A549 (cell line): ENCODE measurements at regions not wholly inside any gene's neighbourhood (a gene's known extent, or its start where the extent isn't known, plus 50 kb on each side); places are given as distances from the start of the nearest gene placed in this dataset.
A peak's percentile ranks its signal among the peaks of the same experiment; 100 is the strongest.
"Not testable (repeated sequence)": the region's sequence is repeated elsewhere in the genome, so short reads cannot be mapped to it uniquely, and the experiment has no call there.

ENCODE experiments used
- ATAC-seq, 2 experiments: fragments of 200-7000 bp in 1 of 2; fragments of >200 bp in 1 of 2; cut with Nextera tagmentation in 1 of 2; cut with Tn5 transposase in 1 of 2; 3 replicates each; pipeline versions ENCODE4 v1.8.0 to v1.9.1; 2018 to 2020; ENCODE audit warnings: mild to moderate bottlenecking in 1 of 2, moderate library complexity in 1 of 2
- CTCF ChIA-PET: fragments of 300-600 bp; sonication (Branson Sonifier 250); formaldehyde crosslinking; extraction: SDS; loops from one replicate; lab custom pipeline; 2021; ENCODE audit warnings: antibody characterized with exemption, inconsistent platforms; lab: Yijun Ruan, JAX
- POLR2A ChIA-PET: fragments of 350-600 bp; formaldehyde crosslinking; extraction: SDS; loops from one replicate; lab custom pipeline; 2021; ENCODE audit warnings: antibody characterized with exemption, inconsistent platforms; lab: Yijun Ruan, JAX
- DNase-seq, 2 experiments: peaks; one replicate each; pipeline versions ENCODE4 v3.0.0 to v3.0.0-alpha.2; 2011 to 2016; ENCODE audit warnings: low read depth in 1 of 2, low spot score in 1 of 2
- FAIRE-seq: peaks from 2 replicates; lab custom pipeline; 2011; peaks lifted over from hg19 to GRCh38; lab: Jason Lieb, UNC
- H3K27ac ChIP-seq, 2 experiments: fragments of >200 bp; sonication (Bioruptor Twin); formaldehyde crosslinking; 3 replicates each; pipeline ENCODE4 v1.5.1; 2016 to 2017
- H3K4me1 ChIP-seq: fragments of >200 bp; sonication (Bioruptor Twin); formaldehyde crosslinking; 3 replicates; pipeline ENCODE4 v1.6.1; 2016
- H3K4me2 ChIP-seq: fragments of >200 bp; sonication (Bioruptor Twin); formaldehyde crosslinking; 3 replicates; pipeline ENCODE4 v1.6.1; 2016
- H3K4me3 ChIP-seq: fragments of >200 bp; sonication (Bioruptor Twin); formaldehyde crosslinking; 3 replicates; pipeline ENCODE4 v1.5.1; 2016
- H3K9me3 ChIP-seq: fragments of >200 bp; sonication (Bioruptor Twin); formaldehyde crosslinking; 3 replicates; pipeline ENCODE4 v1.6.1; 2016
- BHLHE40 ChIP-seq: IDR thresholded peaks from 2 replicates; pipeline ENCODE4 v1.6.1; 2012; ENCODE audit warnings: low read depth, low read length, inconsistent platforms
- CEBPB ChIP-seq, 2 experiments: fragments of >200 bp in 1 of 2; sonication (Bioruptor Twin) in 1 of 2; formaldehyde crosslinking in 1 of 2; IDR thresholded peaks; 2 replicates each; pipeline ENCODE4 v1.6.1; 2012 to 2016
- ESRRA ChIP-seq: fragments of 150-350 bp; IDR thresholded peaks from 2 replicates; pipeline ENCODE4 v1.6.1; 2014; ENCODE audit warnings: mild to moderate bottlenecking, low read length, borderline replicate concordance
- FOSB ChIP-seq: fragments of 250-450 bp; sonication (Bioruptor Pico); IDR thresholded peaks from 2 replicates; pipeline ENCODE4 v1.5.0; 2020; ENCODE audit warnings: mild to moderate bottlenecking, moderate library complexity
- FOSL2 ChIP-seq, 2 experiments: fragments of 450-650 bp in 1 of 2; fragments of >200 bp in 1 of 2; sonication (Bioruptor Twin) in 1 of 2; formaldehyde crosslinking; IDR thresholded peaks; 2 replicates each; pipeline versions ENCODE4 v1.5.0 to v1.6.1; 2016 to 2020; ENCODE audit warnings: mild to moderate bottlenecking in 1 of 2, moderate library complexity in 1 of 2
- HES2 ChIP-seq: fragments of >200 bp; sonication (Bioruptor Twin); formaldehyde crosslinking; IDR thresholded peaks from 2 replicates; pipeline ENCODE4 v1.6.1; 2016
- HOXA7 ChIP-seq: fragments of 250-450 bp; sonication (Bioruptor Pico); IDR thresholded peaks from 2 replicates; pipeline ENCODE4 v1.5.0; 2020; ENCODE audit warnings: mild to moderate bottlenecking, moderate library complexity
- HOXB13 ChIP-seq: fragments of 250-450 bp; sonication (Bioruptor Pico); IDR thresholded peaks from 2 replicates; pipeline ENCODE4 v1.5.0; 2020; ENCODE audit warnings: low read depth, mild to moderate bottlenecking, moderate library complexity
- HOXB5 ChIP-seq: fragments of 250-450 bp; sonication (Bioruptor Pico); IDR thresholded peaks from 2 replicates; pipeline ENCODE4 v1.5.0; 2020; ENCODE audit warnings: mild to moderate bottlenecking, moderate library complexity
- MAFK ChIP-seq: fragments of 450-650 bp; IDR thresholded peaks from 2 replicates; pipeline ENCODE4 v1.6.1; 2014; ENCODE audit not compliant: partially characterized antibody
- MYC ChIP-seq: IDR thresholded peaks from 2 replicates; pipeline ENCODE4 v1.6.1; 2012; ENCODE audit warnings: mild to moderate bottlenecking, inconsistent platforms, low read length, improper control_type of control experiment, borderline replicate concordance
- PBX3 ChIP-seq: IDR thresholded peaks from 2 replicates; pipeline ENCODE4 v1.6.1; 2012
- POLR2A ChIP-seq: IDR thresholded peaks from 2 replicates; pipeline ENCODE4 v1.6.1; 2012; ENCODE audit warnings: mild to moderate bottlenecking, low read length
- RFX5 ChIP-seq: fragments of 450-650 bp; IDR thresholded peaks from 2 replicates; pipeline ENCODE4 v1.7.1; 2014; ENCODE audit warnings: antibody characterized with exemption, mild to moderate bottlenecking, moderate library complexity
- TP53 ChIP-seq: fragments of 250-450 bp; sonication (Bioruptor Pico); IDR thresholded peaks from 2 replicates; pipeline ENCODE4 v1.5.0; 2021; ENCODE audit warnings: mild to moderate bottlenecking, moderate library complexity
- ZSCAN20 ChIP-seq: fragments of 250-450 bp; sonication (Bioruptor Pico); IDR thresholded peaks from 2 replicates; pipeline ENCODE4 v1.8.0; 2022; ENCODE audit warnings: mild to moderate bottlenecking, moderate library complexity
- WGBS: methylation state at CpG from one replicate; pipeline ENCODE4 v1.1.6; 2017; ENCODE audit errors: missing lambda C conversion rate; 5-methylcytosine and 5-hydroxymethylcytosine counted together
- TF ChIP-seq, protein P1 (sequence below): fragments of >200 bp; sonication (Bioruptor Twin); formaldehyde crosslinking; IDR thresholded peaks from 3 replicates; pipeline ENCODE4 v1.5.1; 2016

DNA sequence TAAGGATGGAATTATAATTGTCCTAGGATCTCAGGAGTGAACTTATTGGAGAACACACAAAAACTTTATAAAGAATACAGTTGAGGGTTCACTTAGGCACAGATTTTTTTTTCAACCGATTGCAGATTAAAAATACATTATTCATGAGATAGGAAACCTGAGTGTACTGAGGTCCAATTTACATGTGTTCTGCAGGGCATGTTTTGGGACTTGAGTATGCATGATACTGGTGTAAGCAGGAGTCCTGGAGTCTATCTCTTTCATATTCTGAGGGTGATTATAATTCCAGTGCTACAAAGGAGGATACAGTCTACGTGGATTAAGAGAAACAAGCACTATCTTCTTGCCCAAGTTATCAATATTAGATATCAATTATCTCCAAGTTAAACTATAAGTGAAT, 139.3 kb upstream of the HSFY2 start:
- Histone ChIP-seq H3K9me3 (no peaks in the 10 kb centered on the region), H3K4me1 (no peaks in the 10 kb centered on the region), H3K4me3 (no peak overlapping the region), H3K27ac (no peak overlapping the region), H3K4me2 (no peak overlapping the region)
- WGBS = 22% methylated on average over 2 of the region's 2 CpGs
- ATAC-seq (no peak), DNase-seq (no peak), FAIRE-seq (no peak)
- ChIA-PET POLR2A (no interaction called here), CTCF (no interaction called here)
- TF ChIP-seq PBX3 = no peak
- TF ChIP-seq FOSL2 (IDR thresholded peaks at IDR 0.05) = no peak
- TF ChIP-seq FOSL2 (CRISPR knock-in tag; IDR thresholded peaks at IDR 0.05) = no peak
- no peak for TF ChIP-seq TP53 (CRISPR knock-in tag)
- TF ChIP-seq HOXA7 (CRISPR knock-in tag) = no peak
- TF ChIP-seq POLR2A = no peak

DNA sequence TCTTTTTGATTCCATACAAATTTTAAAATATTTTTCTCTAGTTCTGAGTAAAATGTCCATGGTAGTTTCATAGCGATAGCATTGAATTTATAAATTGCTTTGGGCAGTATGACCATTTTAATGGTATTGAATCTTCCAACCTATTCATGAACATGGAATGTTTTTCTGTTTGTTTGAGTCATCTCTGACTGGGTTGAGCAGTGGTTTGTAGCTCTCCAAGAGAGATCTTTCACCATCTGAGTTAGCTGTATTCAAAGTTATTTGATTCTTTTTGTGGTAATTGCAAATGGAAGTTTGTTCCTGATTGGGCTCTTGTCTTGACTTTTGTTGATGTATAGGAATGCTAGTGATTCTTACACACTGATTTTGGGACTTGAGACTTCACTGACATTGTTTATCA, 136.3 kb upstream of the HSFY2 start:
- Histone ChIP-seq H3K4me2 (no peak overlapping the region), H3K9me3 (no peaks in the 10 kb centered on the region), H3K4me1 (no peaks in the 10 kb centered on the region), H3K27ac (no peak overlapping the region), H3K4me3 (no peak overlapping the region)
- CTCF ChIA-PET = no interaction called here
- no peak for DNase-seq
- no peak for ATAC-seq
- POLR2A ChIA-PET = no interaction called here
- no peak for FAIRE-seq
- WGBS = 11% methylated on average over 1 of the region's 1 CpG
- TF ChIP-seq HES2 (no peak), ZSCAN20 (CRISPR knock-in tag) (no peak), HOXB5 (CRISPR knock-in tag) (no peak), BHLHE40 (no peak), FOSL2 (IDR thresholded peaks at IDR 0.05) (no peak), FOSL2 (CRISPR knock-in tag; IDR thresholded peaks at IDR 0.05) (no peak), ESRRA (no peak), HOXB13 (CRISPR knock-in tag) (no peak), RFX5 (no peak), MYC (no peak), FOSB (no peak), MAFK (no peak)
- TF ChIP-seq, protein P1, sequence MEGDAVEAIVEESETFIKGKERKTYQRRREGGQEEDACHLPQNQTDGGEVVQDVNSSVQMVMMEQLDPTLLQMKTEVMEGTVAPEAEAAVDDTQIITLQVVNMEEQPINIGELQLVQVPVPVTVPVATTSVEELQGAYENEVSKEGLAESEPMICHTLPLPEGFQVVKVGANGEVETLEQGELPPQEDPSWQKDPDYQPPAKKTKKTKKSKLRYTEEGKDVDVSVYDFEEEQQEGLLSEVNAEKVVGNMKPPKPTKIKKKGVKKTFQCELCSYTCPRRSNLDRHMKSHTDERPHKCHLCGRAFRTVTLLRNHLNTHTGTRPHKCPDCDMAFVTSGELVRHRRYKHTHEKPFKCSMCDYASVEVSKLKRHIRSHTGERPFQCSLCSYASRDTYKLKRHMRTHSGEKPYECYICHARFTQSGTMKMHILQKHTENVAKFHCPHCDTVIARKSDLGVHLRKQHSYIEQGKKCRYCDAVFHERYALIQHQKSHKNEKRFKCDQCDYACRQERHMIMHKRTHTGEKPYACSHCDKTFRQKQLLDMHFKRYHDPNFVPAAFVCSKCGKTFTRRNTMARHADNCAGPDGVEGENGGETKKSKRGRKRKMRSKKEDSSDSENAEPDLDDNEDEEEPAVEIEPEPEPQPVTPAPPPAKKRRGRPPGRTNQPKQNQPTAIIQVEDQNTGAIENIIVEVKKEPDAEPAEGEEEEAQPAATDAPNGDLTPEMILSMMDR = no peak

DNA sequence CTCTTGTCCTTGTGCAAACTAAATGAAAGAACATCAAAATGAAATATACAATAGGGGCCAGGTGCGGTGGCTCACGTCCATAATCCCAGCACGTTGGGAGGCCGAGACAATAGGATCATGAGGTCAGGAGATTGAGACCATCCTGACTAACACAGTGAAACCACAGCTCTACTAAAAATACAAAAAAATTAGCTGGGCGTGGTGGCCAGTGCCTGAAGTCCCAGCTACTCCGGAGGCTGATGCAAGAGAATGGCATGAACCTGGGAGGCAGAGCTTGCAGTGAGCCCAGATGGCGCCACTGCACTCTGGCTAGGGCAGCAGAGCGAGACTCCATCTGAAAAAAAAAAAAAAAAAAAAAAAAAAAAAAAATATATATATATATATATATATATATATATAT, 132.7 kb upstream of the HSFY2 start:
- ATAC-seq, CTCF ChIA-PET, H3K9me3 ChIP-seq, H3K27ac ChIP-seq, POLR2A ChIA-PET, H3K4me2 ChIP-seq, FAIRE-seq, H3K4me1 ChIP-seq, H3K4me3 ChIP-seq: not testable (repeated sequence)
- 50% methylated on average over 8 of the region's 8 CpGs for WGBS
- DNase-seq = peak in 1 of 2 experiments; percentile 3

- H3K4me1 ChIP-seq = no peaks in the 10 kb centered on the region
- 61% methylated on average over 2 of the region's 2 CpGs for WGBS
- ChIA-PET POLR2A (no interaction called here), CTCF (no interaction called here)
- DNase-seq (no peak), FAIRE-seq (no peak), ATAC-seq (no peak)
- TF ChIP-seq CEBPB (IDR thresholded peaks at IDR 0.05) (no peak), HOXB13 (CRISPR knock-in tag) (no peak), BHLHE40 (no peak)
- no peak overlapping the region for H3K4me2 ChIP-seq
- H3K4me3 ChIP-seq = no peak overlapping the region
- no peaks in the 10 kb centered on the region for H3K9me3 ChIP-seq
- no peak overlapping the region for H3K27ac ChIP-seq
These were observed 130.8 kb upstream of the HSFY2 start for GRCh38 chrY:18904296-18904695.
